Esophagus muscularis mucosa (tissue), 3 donors: ENCODE measurements at regions not wholly inside any gene's neighbourhood (a gene's known extent, or its start where the extent isn't known, plus 50 kb on each side); places are given as distances from the start of the nearest gene placed in this dataset.

Source experiments
- CTCF ChIP-seq, 3 experiments: fragments of 200-600 bp in 2 of 3; fragments of 450-650 bp in 1 of 3; sonication (generic) in 2 of 3; IDR thresholded peaks; one replicate each; pipeline ENCODE4 v1.5.1; 2017 to 2019; ENCODE audit warnings: antibody characterized with exemption in 3 of 3, mild to moderate bottlenecking in 2 of 3, moderate library complexity in 1 of 3
- POLR2A ChIP-seq: fragments of 450-650 bp; IDR thresholded peaks from one replicate; pipeline ENCODE4 v1.6.1; 2017; ENCODE audit warnings: antibody characterized with exemption, moderate library complexity, mild to moderate bottlenecking, low read depth

- TF ChIP-seq CTCF (IDR thresholded peaks at IDR 0.05): no peak
- TF ChIP-seq POLR2A: no peak
Observed at GRCh38 chr5:63825984-63826383, 136.3 kb downstream of the HTR1A start.
